ENCODE measurements at regions not wholly inside any gene's neighbourhood (a gene's known extent, or its start where the extent isn't known, plus 50 kb on each side); places are given as distances from the start of the nearest gene placed in this dataset.
A peak's percentile ranks its signal among the peaks of the same experiment; 100 is the strongest.

DNA sequence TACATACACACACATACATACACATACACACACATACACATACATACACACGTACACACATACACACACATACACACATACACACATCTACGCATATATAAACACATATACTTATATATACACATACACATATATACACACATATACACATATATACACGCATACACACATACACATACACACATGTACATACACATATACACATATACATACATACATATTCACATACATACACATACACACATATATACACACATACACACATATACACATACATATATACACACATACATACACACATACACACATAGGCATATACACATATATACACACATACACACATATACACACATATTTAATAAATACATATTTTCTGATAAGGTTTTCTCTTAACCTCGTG is 324.0 kb downstream of the RPS6KC1 start:
- H3K9ac ChIP-seq: no peak overlapping the region
- Mint-ChIP-seq H3K9me3 (no peaks in the 10 kb centered on the region), H3K27ac (no peak overlapping the region), H3K4me1 (peaks cover 7% of the 10 kb centered on the region), H3K4me3 (no peak overlapping the region), H3K27me3 (ENCODE audit: insufficient read depth, low read depth) (peaks cover 4% of the 10 kb centered on the region), H3K36me3 (no peaks in the 10 kb centered on the region)
- TF ChIP-seq, protein P1, sequence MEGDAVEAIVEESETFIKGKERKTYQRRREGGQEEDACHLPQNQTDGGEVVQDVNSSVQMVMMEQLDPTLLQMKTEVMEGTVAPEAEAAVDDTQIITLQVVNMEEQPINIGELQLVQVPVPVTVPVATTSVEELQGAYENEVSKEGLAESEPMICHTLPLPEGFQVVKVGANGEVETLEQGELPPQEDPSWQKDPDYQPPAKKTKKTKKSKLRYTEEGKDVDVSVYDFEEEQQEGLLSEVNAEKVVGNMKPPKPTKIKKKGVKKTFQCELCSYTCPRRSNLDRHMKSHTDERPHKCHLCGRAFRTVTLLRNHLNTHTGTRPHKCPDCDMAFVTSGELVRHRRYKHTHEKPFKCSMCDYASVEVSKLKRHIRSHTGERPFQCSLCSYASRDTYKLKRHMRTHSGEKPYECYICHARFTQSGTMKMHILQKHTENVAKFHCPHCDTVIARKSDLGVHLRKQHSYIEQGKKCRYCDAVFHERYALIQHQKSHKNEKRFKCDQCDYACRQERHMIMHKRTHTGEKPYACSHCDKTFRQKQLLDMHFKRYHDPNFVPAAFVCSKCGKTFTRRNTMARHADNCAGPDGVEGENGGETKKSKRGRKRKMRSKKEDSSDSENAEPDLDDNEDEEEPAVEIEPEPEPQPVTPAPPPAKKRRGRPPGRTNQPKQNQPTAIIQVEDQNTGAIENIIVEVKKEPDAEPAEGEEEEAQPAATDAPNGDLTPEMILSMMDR (IDR thresholded peaks at IDR 0.05): no peak
- TF ChIP-seq EZH2 (IDR thresholded peaks at IDR 0.05): no peak
- TF ChIP-seq EZH2phosphoT487 (IDR thresholded peaks at IDR 0.05): no peak
- no peak overlapping the region for H3K4me2 ChIP-seq
- peaks cover 8% of the 10 kb centered on the region for H3K4me1 ChIP-seq
- H3F3A ChIP-seq (ENCODE audit: low read depth): no peaks in the 10 kb centered on the region
- no peak for DNase-seq (ENCODE audit: low spot score)
- H2AFZ ChIP-seq (replicated peaks): no peak overlapping the region
- no peaks in the 10 kb centered on the region for H3K36me3 ChIP-seq
- no peaks in the 10 kb centered on the region for H3K9me3 ChIP-seq (ENCODE audit: low read depth)
- no peaks in the 10 kb centered on the region for H3K27me3 ChIP-seq
- H3K27ac ChIP-seq: no peak overlapping the region
- H3K79me2 ChIP-seq (ENCODE audit: low read depth): no peaks in the 10 kb centered on the region
- H3K4me3 ChIP-seq: no peak overlapping the region
- H4K20me1 ChIP-seq (ENCODE audit: low read depth): no peaks in the 10 kb centered on the region

DNA sequence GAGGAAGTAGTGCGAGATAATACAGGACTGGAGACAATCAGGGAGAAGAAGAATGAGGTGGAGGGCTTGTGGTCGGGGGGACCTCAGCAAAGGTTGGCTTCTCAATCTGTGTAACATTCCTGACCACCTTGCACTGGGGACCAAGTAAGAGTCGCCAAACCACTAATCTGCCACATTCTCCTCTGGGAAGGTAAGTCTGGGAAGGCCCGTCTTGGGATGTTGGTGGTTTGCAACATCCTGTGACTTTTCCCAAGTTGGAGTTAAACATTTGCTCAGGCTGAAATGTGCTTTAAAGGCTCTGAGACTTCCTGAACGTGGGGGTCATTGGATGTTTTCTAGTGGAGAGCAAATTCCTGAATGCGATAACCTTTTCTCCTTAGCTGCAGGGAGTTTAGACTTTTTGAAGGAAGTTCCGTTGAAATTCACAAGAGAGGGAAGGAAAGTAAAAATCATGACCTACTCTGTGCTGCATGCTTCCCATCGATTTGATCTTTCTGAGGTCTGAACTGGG is 325.9 kb downstream of the RPS6KC1 start:
- Histone ChIP-seq H3K36me3 (no peaks in the 10 kb centered on the region), H4K20me1 (ENCODE audit: low read depth) (no peaks in the 10 kb centered on the region), H3K9me3 (ENCODE audit: low read depth) (no peaks in the 10 kb centered on the region), H3F3A (ENCODE audit: low read depth) (no peaks in the 10 kb centered on the region), H3K27ac (no peak overlapping the region), H3K4me2 (no peak overlapping the region), H2AFZ (replicated peaks) (peak overlapping the region; percentile 0), H3K79me2 (ENCODE audit: low read depth) (no peaks in the 10 kb centered on the region), H3K4me3 (no peak overlapping the region), H3K9ac (no peak overlapping the region), H3K27me3 (no peaks in the 10 kb centered on the region), H3K4me1 (peaks cover 8% of the 10 kb centered on the region)
- Mint-ChIP-seq H3K9me3 (no peaks in the 10 kb centered on the region), H3K27ac (no peak overlapping the region), H3K27me3 (ENCODE audit: insufficient read depth, low read depth) (peaks cover 2% of the 10 kb centered on the region), H3K36me3 (no peaks in the 10 kb centered on the region), H3K4me3 (no peak overlapping the region), H3K4me1 (peaks cover 7% of the 10 kb centered on the region)
- DNase-seq (ENCODE audit: low spot score): peak; percentile 11
- TF ChIP-seq, protein P1 (IDR thresholded peaks at IDR 0.05): no peak
- no peak for TF ChIP-seq EZH2phosphoT487 (IDR thresholded peaks at IDR 0.05)
- no peak for TF ChIP-seq EZH2 (IDR thresholded peaks at IDR 0.05)

DNA sequence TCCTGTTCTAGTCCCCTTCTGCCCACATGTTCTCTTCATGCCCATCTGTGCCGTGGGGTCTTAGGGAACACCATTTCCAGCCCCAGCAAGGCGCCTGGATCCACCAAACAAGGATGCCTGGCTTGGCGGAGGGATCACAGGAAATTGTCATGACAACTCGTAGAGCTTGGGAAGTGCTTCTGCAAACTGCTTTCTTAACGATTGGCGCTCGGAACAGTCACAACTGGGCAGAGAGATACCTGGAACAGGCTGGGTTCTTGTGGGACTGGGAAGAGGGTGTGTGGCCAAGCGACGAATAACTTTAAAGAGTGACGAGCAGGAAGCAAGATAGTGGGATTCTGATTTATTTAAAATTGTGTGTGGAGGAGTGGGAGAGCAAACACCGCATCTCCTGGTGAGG is 329.8 kb downstream of the RPS6KC1 start:
- Histone ChIP-seq H4K20me1 (ENCODE audit: low read depth) (no peaks in the 10 kb centered on the region), H3K9me3 (ENCODE audit: low read depth) (no peaks in the 10 kb centered on the region), H3K4me1 (peaks cover 8% of the 10 kb centered on the region), H3K4me3 (no peak overlapping the region), H3K27ac (no peak overlapping the region), H3K79me2 (ENCODE audit: low read depth) (no peaks in the 10 kb centered on the region), H3K4me2 (no peak overlapping the region), H2AFZ (replicated peaks) (no peak overlapping the region), H3F3A (ENCODE audit: low read depth) (no peaks in the 10 kb centered on the region), H3K27me3 (no peaks in the 10 kb centered on the region), H3K9ac (no peak overlapping the region), H3K36me3 (no peaks in the 10 kb centered on the region)
- Mint-ChIP-seq H3K4me3 (no peak overlapping the region), H3K4me1 (peaks cover 7% of the 10 kb centered on the region), H3K36me3 (no peaks in the 10 kb centered on the region), H3K27me3 (ENCODE audit: insufficient read depth, low read depth) (peaks cover 2% of the 10 kb centered on the region), H3K27ac (no peak overlapping the region), H3K9me3 (peaks cover 2% of the 10 kb centered on the region)
- no peak for DNase-seq (ENCODE audit: low spot score)
- no peak for TF ChIP-seq EZH2 (IDR thresholded peaks at IDR 0.05)
- no peak for TF ChIP-seq EZH2phosphoT487 (IDR thresholded peaks at IDR 0.05)
- TF ChIP-seq, protein P1 (IDR thresholded peaks at IDR 0.05): no peak

All from neural progenitor cell (in vitro differentiated cells).